ENCODE measurements at regions not wholly inside any gene's neighbourhood (a gene's known extent, or its start where the extent isn't known, plus 50 kb on each side); places are given as distances from the start of the nearest gene placed in this dataset.
"Not testable (repeated sequence)": the region's sequence is repeated elsewhere in the genome, so short reads cannot be mapped to it uniquely, and the experiment has no call there.

DNA sequence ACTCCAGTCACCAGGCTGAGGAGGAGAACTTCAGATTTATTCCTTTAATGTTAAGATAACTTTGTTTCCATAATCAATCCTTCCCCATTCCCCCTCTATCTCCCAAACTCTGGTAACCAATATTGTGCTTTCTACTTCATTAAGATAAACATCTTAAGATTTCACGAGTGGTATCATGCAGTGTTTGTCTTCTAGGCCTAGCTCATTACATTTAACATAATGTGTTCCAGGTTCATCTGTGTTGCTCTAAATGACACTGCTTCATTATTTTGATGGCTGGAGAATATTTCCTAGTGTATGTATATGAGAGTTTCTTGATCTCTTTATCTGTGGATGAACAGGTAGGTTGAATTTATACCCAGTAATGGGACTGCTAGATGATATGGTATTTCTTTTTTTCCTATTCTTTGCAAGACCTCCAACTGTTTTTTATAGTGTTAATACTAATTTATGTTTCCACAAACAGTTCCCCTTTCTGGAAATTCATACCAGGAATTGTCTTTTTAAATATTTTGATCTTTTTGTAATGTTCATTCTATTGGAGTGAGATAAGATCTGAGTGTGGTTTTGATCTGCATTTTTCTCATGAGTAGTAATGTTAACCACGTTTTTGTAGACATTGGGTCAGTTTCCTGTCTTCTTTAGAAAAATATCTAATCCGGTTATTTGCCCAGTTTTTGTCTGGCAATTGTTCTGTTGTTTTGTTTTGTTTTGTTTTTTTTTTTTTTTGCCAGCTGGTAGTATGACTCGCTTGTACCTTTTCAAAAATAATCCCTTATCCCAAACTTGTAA, 97.3 kb downstream of the POTEH start:
- H3K9me3 ChIP-seq (replicated peaks in 1 of 3); H3K27me3 ChIP-seq; H3K36me3 ChIP-seq (replicated peaks in 1 of 2); H3K27ac ChIP-seq; H3K4me1 ChIP-seq (replicated peaks in 1 of 2); H3K4me3 ChIP-seq; DNase-seq; intact Hi-C loops (cut with DNase I): not testable (repeated sequence)
- 37 to 44% (median 41%) methylated on average over 3 to 4 of the region's 4 CpGs for WGBS, 4 donors

- H3K36me3 ChIP-seq (replicated peaks in 1 of 2); intact Hi-C loops (cut with DNase I): not testable (repeated sequence)
- WGBS, 4 donors: 69 to 74% methylated on average over 1 of the region's 3 CpGs; no CpG with 5 or more reads in 2 of the 4 donors
These were observed 101.7 kb downstream of the POTEH start for GRCh38 chr22:15791557-15791956.

GRCh38 chr22:15799935-15800334, 110.1 kb downstream of the POTEH start:
- H3K27me3 ChIP-seq; intact Hi-C loops (cut with DNase I); H3K9me3 ChIP-seq (replicated peaks in 1 of 3); H3K36me3 ChIP-seq (replicated peaks in 1 of 2); H3K4me1 ChIP-seq (replicated peaks in 1 of 2); DNase-seq; H3K4me3 ChIP-seq; H3K27ac ChIP-seq: not testable (repeated sequence)
- WGBS, 4 donors: 43 to 74% (median 61%) methylated on average over 1 to 4 of the region's 6 CpGs

More at GRCh38 chr22:15791557-15791956, 101.7 kb downstream of the POTEH start:
- not testable (repeated sequence) for H3K27me3 ChIP-seq; H3K9me3 ChIP-seq (replicated peaks in 1 of 3); H3K4me3 ChIP-seq; H3K4me1 ChIP-seq (replicated peaks in 1 of 2); H3K27ac ChIP-seq; DNase-seq

DNA sequence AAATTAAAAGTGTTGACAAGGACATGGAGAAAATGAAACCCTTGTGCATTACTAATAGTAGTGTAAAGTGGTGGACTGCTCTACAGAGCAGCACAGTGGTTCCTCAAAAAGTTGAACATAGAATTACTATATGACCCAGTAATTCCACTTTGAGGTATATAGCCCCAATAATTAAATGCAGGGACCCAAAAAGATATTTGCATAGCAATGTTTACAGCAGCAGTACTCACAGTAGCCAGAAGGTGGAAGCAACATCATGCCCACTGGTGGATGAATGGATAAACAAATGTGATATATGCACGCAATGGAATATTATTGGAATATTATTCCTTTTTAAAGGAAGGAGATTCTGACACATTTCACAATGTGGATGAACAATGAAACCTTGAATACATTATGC, 121.3 kb downstream of the POTEH start:
- DNase-seq: peak in 3 of 7 donors; percentile 13 to 50 (median 18)
- H3K36me3 ChIP-seq (replicated peaks in 1 of 2); H3K4me1 ChIP-seq (replicated peaks in 1 of 2); H3K27ac ChIP-seq; intact Hi-C loops (cut with DNase I); H3K4me3 ChIP-seq; H3K9me3 ChIP-seq (replicated peaks in 1 of 3); H3K27me3 ChIP-seq: not testable (repeated sequence)
- TF ChIP-seq, protein P1, sequence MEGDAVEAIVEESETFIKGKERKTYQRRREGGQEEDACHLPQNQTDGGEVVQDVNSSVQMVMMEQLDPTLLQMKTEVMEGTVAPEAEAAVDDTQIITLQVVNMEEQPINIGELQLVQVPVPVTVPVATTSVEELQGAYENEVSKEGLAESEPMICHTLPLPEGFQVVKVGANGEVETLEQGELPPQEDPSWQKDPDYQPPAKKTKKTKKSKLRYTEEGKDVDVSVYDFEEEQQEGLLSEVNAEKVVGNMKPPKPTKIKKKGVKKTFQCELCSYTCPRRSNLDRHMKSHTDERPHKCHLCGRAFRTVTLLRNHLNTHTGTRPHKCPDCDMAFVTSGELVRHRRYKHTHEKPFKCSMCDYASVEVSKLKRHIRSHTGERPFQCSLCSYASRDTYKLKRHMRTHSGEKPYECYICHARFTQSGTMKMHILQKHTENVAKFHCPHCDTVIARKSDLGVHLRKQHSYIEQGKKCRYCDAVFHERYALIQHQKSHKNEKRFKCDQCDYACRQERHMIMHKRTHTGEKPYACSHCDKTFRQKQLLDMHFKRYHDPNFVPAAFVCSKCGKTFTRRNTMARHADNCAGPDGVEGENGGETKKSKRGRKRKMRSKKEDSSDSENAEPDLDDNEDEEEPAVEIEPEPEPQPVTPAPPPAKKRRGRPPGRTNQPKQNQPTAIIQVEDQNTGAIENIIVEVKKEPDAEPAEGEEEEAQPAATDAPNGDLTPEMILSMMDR (IDR thresholded peaks at IDR 0.05): peak in 2 of 6 experiments; percentile 23 to 32
- 42 to 63% methylated on average over 1 of the region's 1 CpG; no CpG with 5 or more reads in 2 of the 4 donors for WGBS, 4 donors

DNA sequence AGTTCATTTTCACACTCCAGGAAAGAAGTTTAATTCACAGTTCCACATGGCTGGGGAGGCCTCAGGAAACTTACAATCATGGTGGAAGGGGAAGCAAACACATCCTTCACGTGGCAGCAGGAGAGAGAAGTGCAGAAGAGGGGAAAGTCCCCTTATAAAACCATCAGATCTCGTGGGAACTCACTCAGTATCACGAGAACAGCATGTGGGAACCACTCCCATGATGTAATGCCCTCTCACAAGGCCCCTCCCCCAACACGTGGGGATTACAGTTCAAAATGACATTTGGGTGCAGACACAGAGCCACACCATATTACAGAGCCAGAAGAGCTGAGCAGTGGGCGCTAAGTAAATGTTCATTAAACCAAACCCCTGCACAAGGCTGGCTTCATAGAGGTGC, 126.0 kb downstream of the POTEH start:
- H3K4me1 ChIP-seq (replicated peaks in 1 of 2); H3K27ac ChIP-seq; H3K4me3 ChIP-seq; H3K27me3 ChIP-seq; H3K9me3 ChIP-seq (replicated peaks in 1 of 3); DNase-seq; H3K36me3 ChIP-seq (replicated peaks in 1 of 2); intact Hi-C loops (cut with DNase I): not testable (repeated sequence)
- WGBS, 4 donors: no CpG with 5 or more reads among the region's 5 CpGs

DNA sequence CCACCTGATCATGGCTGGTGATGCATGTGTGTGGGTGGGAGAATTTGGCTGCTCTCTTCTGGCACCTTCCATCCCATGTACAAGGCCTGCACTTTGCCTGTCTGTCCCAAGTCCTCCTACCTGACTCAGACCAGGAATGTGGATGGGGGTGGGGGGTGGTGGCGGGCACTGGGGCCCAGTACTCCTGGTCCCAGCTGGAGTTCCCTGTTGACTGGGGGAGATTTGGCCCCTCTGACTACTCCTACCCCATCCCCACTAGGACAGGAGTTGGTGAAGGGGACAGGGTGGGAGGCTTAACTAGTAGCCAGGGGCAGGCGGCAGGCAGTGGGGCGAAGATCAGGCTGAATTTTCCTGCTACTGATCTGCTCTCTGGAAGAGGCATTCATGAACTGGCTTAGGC, 126.6 kb downstream of the POTEH start:
- H3K9me3 ChIP-seq (replicated peaks in 1 of 3); H3K36me3 ChIP-seq (replicated peaks in 1 of 2); DNase-seq; H3K4me3 ChIP-seq; H3K27me3 ChIP-seq; intact Hi-C loops (cut with DNase I); H3K4me1 ChIP-seq (replicated peaks in 1 of 2); H3K27ac ChIP-seq: not testable (repeated sequence)
- WGBS, 4 donors: 44 to 52% methylated on average over 1 of the region's 3 CpGs; no CpG with 5 or more reads in 2 of the 4 donors

DNA sequence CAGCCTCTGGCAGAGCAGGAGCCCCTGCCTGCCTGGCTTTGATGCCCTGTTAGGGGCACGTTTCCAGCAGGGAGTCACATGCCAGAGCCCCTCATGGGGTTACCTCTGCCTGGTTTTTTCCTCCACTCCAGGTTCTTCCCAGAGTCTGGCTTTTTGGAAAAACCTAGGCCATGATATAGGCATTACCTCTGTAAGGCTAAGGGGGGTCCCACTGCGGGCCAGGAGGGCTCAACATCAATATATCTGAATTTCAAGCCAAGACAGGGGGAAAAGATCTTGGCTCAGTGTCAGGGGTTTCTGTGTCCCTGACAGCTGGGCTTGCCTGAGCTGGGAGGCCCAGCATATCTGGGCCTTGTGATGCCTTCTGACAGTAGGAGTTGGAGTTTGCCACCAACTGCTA, 127.4 kb downstream of the POTEH start:
- H3K9me3 ChIP-seq (replicated peaks in 1 of 3); H3K27ac ChIP-seq; H3K4me1 ChIP-seq (replicated peaks in 1 of 2); intact Hi-C loops (cut with DNase I); DNase-seq; H3K36me3 ChIP-seq (replicated peaks in 1 of 2); H3K4me3 ChIP-seq; H3K27me3 ChIP-seq: not testable (repeated sequence)
- 30 to 80% (median 46%) methylated on average over 1 of the region's 2 CpGs for WGBS, 4 donors

DNA sequence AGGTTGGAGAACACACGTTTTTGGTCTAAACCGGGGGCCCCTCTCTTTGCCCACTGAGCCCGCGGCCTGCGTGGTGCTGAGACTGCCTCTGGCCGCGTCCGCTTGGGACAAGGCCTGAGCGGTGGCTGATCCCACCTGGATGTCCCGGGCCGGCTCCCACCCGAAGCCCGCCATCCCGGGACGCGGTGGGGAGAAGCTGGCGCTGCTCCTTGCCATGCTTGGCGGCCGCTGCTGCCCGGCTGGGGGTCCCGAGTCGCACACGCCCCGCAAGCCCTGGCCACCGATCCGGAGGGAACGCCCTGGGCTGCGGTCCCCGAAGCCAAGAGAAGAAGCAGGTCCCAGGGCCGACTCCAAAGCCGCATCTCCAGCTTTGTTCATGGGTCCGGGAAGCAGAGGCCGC, 130.1 kb downstream of the POTEH start:
- H3K9me3 ChIP-seq (replicated peaks in 1 of 3); H3K4me3 ChIP-seq; H3K27ac ChIP-seq; DNase-seq; intact Hi-C loops (cut with DNase I); H3K4me1 ChIP-seq (replicated peaks in 1 of 2); H3K36me3 ChIP-seq (replicated peaks in 1 of 2); H3K27me3 ChIP-seq: not testable (repeated sequence)
- 70 to 82% methylated on average over 6 to 11 of the region's 33 CpGs; no CpG with 5 or more reads in 2 of the 4 donors for WGBS, 4 donors

DNA sequence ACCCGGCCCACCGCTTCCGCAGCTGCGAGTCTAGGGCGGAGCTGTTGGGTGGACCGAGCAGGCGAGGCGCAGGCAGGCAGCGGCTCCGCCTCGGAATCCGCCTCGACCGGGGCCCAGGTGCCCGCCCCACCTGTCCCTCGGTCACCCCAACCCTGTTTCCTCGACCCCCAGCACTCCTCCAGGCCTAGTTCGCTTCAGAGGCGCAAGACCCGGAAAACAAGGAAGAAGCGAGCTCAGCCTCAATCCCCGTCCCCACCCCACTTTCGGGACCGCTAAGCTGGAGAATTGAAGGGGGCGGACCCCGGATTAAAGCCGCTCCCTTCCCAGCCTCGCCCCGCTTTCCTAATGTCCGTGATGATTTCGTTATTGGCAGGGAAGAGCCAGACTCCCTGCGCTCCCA, 131.3 kb downstream of the POTEH start:
- H3K27me3 ChIP-seq; H3K27ac ChIP-seq; H3K36me3 ChIP-seq (replicated peaks in 1 of 2); H3K4me1 ChIP-seq (replicated peaks in 1 of 2); H3K4me3 ChIP-seq; intact Hi-C loops (cut with DNase I); H3K9me3 ChIP-seq (replicated peaks in 1 of 3): not testable (repeated sequence)
- WGBS, 4 donors: 57 to 70% methylated on average over 8 to 10 of the region's 32 CpGs; no CpG with 5 or more reads in 2 of the 4 donors
- peak in 1 of 7 donors; percentile 11 for DNase-seq

DNA sequence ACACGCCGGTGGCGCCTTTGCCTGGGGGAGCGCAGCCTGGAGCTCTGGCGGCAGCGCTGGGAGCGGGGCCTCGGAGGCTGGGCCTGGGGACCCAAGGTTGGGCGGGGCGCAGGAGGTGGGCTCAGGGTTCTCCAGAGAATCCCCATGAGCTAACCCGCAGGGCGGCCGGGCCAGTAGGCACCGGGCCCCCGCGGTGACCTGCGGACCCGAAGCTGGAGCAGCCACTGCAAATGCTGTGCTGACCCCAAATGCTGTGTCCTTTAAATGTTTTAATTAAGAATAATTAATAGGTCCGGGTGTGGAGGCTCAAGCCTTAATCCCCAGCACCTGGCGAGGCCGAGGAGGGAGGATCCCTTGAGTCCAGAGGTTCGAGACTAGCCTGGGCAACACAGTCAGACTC, 132.2 kb downstream of the POTEH start:
- DNase-seq; intact Hi-C loops (cut with DNase I); H3K4me3 ChIP-seq; H3K27me3 ChIP-seq; H3K9me3 ChIP-seq (replicated peaks in 1 of 3); H3K4me1 ChIP-seq (replicated peaks in 1 of 2); H3K27ac ChIP-seq; H3K36me3 ChIP-seq (replicated peaks in 1 of 2): not testable (repeated sequence)
- WGBS, 4 donors: 90 to 94% methylated on average over 6 to 8 of the region's 22 CpGs; no CpG with 5 or more reads in 2 of the 4 donors
